Liver (tissue), 8 donors: ENCODE measurements at regions not wholly inside any gene's neighbourhood (a gene's known extent, or its start where the extent isn't known, plus 50 kb on each side); places are given as distances from the start of the nearest gene placed in this dataset.

Experiments
- DNase-seq: peaks from one replicate; pipeline ENCODE4 v3.0.0-alpha.2; 2017; ENCODE audit warnings: low spot score
- H3K27ac ChIP-seq, 2 donors: one replicate each; pipeline ENCODE4 v1.7.0; 2013; ENCODE audit warnings: inconsistent platforms in 2 of 2, low read length in 2 of 2, control low read depth in 1 of 2, low read depth in 1 of 2, mild to moderate bottlenecking in 1 of 2
- H3K27me3 ChIP-seq, 4 donors: one replicate each; pipeline versions ENCODE4 v1.6.1 to v1.7.0; 2013; ENCODE audit warnings: low read length in 3 of 4, inconsistent platforms in 1 of 4, mild to moderate bottlenecking in 1 of 4, moderate library complexity in 1 of 4; ENCODE audit not compliant: control insufficient read depth in 4 of 4, insufficient read depth in 4 of 4
- H3K36me3 ChIP-seq, 4 donors: one replicate each; pipeline versions ENCODE4 v1.6.1 to v1.7.0; 2013; ENCODE audit warnings: low read length in 3 of 4, mild to moderate bottlenecking in 3 of 4, low read depth in 1 of 4, moderate library complexity in 1 of 4; ENCODE audit not compliant: control insufficient read depth in 4 of 4, insufficient read depth in 3 of 4
- H3K4me1 ChIP-seq, 4 donors: one replicate each; pipeline versions ENCODE4 v1.6.1 to v1.7.0; 2013; ENCODE audit warnings: low read length in 3 of 4, mild to moderate bottlenecking in 3 of 4, moderate library complexity in 1 of 4; ENCODE audit not compliant: control insufficient read depth in 4 of 4, insufficient read depth in 4 of 4
- H3K4me3 ChIP-seq, 3 donors: one replicate each; pipeline versions ENCODE4 v1.6.1 to v1.7.0; 2013; ENCODE audit warnings: low read length in 3 of 3, control low read depth in 1 of 3, low read depth in 1 of 3, mild to moderate bottlenecking in 1 of 3
- H3K9ac ChIP-seq, 2 donors: one replicate each; pipeline ENCODE4 v1.7.0; 2013; ENCODE audit warnings: low read length in 2 of 2, mild to moderate bottlenecking in 2 of 2, moderate library complexity in 2 of 2, control low read depth in 1 of 2, low read depth in 1 of 2
- H3K9me3 ChIP-seq, 4 donors: one replicate each; pipeline versions ENCODE4 v1.6.1 to v1.7.0; 2013; ENCODE audit warnings: low read length in 3 of 4; ENCODE audit not compliant: control insufficient read depth in 4 of 4
- CTCF ChIP-seq: fragments of 150-350 bp; IDR thresholded peaks from 2 replicates; pipeline ENCODE4 v1.5.1; 2017; ENCODE audit warnings: improper control_type of control experiment, low read depth, low read length; ENCODE audit not compliant: missing input control
- EGR1 ChIP-seq, 2 donors: IDR thresholded peaks; 2 replicates each; pipeline ENCODE4 v1.6.1; 2016 to 2018; ENCODE audit warnings: antibody characterized with exemption in 2 of 2, low read depth in 2 of 2
- FOXA1 ChIP-seq: IDR thresholded peaks from 2 replicates; pipeline ENCODE4 v1.6.1; 2016; ENCODE audit warnings: antibody characterized with exemption
- FOXA2 ChIP-seq: IDR thresholded peaks from 2 replicates; pipeline ENCODE4 v1.6.1; 2016; ENCODE audit warnings: antibody characterized with exemption
- GABPA ChIP-seq, 2 donors: IDR thresholded peaks in 1 of 2; conservative IDR thresholded peaks in 1 of 2; 2 replicates each; pipeline ENCODE4 v1.6.1; 2016; ENCODE audit warnings: antibody characterized with exemption in 2 of 2, mild to moderate bottlenecking in 1 of 2, moderate library complexity in 1 of 2
- HNF4A ChIP-seq, 2 donors: conservative IDR thresholded peaks; 2 replicates each; pipeline ENCODE4 v1.6.1; 2016; ENCODE audit warnings: antibody characterized with exemption in 2 of 2, mild to moderate bottlenecking in 2 of 2
- HNF4G ChIP-seq: IDR thresholded peaks from 2 replicates; pipeline ENCODE4 v1.6.1; 2016; ENCODE audit warnings: antibody characterized with exemption
- JUND ChIP-seq, 2 donors: IDR thresholded peaks; 2 replicates each; pipeline ENCODE4 v1.6.1; 2016; ENCODE audit warnings: antibody characterized with exemption in 2 of 2
- NR2F2 ChIP-seq: IDR thresholded peaks from 2 replicates; pipeline ENCODE4 v1.6.1; 2016; ENCODE audit warnings: antibody characterized with exemption
- RAD21 ChIP-seq, 2 donors: IDR thresholded peaks; 2 replicates each; pipeline ENCODE4 v1.6.1; 2016; ENCODE audit warnings: antibody characterized with exemption in 2 of 2, mild to moderate bottlenecking in 2 of 2
- YY1 ChIP-seq: IDR thresholded peaks from 2 replicates; pipeline ENCODE4 v1.6.1; 2016; ENCODE audit warnings: antibody characterized with exemption, mild to moderate bottlenecking
- WGBS: extraction: QIAGEN DNeasy Blood & Tissue Kit; methylation state at CpG from one replicate; pipeline ENCODE4 v1.1.7; 2013; 5-methylcytosine and 5-hydroxymethylcytosine counted together
- TF ChIP-seq, protein P1 (sequence below): IDR thresholded peaks from 2 replicates; pipeline ENCODE4 v1.6.1; 2016; ENCODE audit warnings: antibody characterized with exemption
- TF ChIP-seq, protein P2 (sequence below): IDR thresholded peaks from 2 replicates; pipeline ENCODE4 v1.6.1; 2016; ENCODE audit warnings: antibody characterized with exemption
- TF ChIP-seq, protein P3 (sequence below): IDR thresholded peaks from 2 replicates; pipeline ENCODE4 v1.6.1; 2016; ENCODE audit warnings: antibody characterized with exemption
- TF ChIP-seq, protein P4 (sequence below): IDR thresholded peaks from 2 replicates; pipeline ENCODE4 v1.6.1; 2016; ENCODE audit warnings: antibody characterized with exemption, mild to moderate bottlenecking
- donor health status: healthy.
- donor health status: healthy.
- donor health status: healthy.
- donor health status: healthy.
- donor health status: healthy.

GRCh38 chr6:53718597-53719460, 53.3 kb upstream of the KLHL31 start:
- Histone ChIP-seq H3K27me3 (no peaks in the 10 kb centered on the region), H3K36me3 (no peaks in the 10 kb centered on the region), H3K4me1 (peaks cover 0 to 2% (median 0%) of the 10 kb centered on the region in 4 donors), H3K27ac (no peak overlapping the region), H3K9me3 (no peaks in the 10 kb centered on the region), H3K9ac (no peak overlapping the region), H3K4me3 (no peak overlapping the region)
- no peak for DNase-seq
- no peak for TF ChIP-seq HNF4G
- no peak for TF ChIP-seq HNF4A (conservative IDR thresholded peaks at IDR 0.05)
- TF ChIP-seq GABPA (IDR thresholded peaks at IDR 0.05 in 1 of 2, conservative IDR thresholded peaks at IDR 0.05 in 1 of 2): no peak
- no peak for TF ChIP-seq YY1
- peak; percentile 64 to 80 for TF ChIP-seq RAD21 (IDR thresholded peaks at IDR 0.05)
- TF ChIP-seq, protein P1, sequence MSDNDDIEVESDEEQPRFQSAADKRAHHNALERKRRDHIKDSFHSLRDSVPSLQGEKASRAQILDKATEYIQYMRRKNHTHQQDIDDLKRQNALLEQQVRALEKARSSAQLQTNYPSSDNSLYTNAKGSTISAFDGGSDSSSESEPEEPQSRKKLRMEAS: no peak
- TF ChIP-seq, protein P2, sequence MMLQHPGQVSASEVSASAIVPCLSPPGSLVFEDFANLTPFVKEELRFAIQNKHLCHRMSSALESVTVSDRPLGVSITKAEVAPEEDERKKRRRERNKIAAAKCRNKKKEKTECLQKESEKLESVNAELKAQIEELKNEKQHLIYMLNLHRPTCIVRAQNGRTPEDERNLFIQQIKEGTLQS: no peak
- no peak for TF ChIP-seq FOXA1
- TF ChIP-seq JUND (IDR thresholded peaks at IDR 0.05): no peak
- TF ChIP-seq FOXA2: no peak
- peak; percentile 80 for TF ChIP-seq CTCF
- TF ChIP-seq EGR1 (IDR thresholded peaks at IDR 0.05; ENCODE audit: low read depth in 2 of 2): no peak
- TF ChIP-seq, protein P3, sequence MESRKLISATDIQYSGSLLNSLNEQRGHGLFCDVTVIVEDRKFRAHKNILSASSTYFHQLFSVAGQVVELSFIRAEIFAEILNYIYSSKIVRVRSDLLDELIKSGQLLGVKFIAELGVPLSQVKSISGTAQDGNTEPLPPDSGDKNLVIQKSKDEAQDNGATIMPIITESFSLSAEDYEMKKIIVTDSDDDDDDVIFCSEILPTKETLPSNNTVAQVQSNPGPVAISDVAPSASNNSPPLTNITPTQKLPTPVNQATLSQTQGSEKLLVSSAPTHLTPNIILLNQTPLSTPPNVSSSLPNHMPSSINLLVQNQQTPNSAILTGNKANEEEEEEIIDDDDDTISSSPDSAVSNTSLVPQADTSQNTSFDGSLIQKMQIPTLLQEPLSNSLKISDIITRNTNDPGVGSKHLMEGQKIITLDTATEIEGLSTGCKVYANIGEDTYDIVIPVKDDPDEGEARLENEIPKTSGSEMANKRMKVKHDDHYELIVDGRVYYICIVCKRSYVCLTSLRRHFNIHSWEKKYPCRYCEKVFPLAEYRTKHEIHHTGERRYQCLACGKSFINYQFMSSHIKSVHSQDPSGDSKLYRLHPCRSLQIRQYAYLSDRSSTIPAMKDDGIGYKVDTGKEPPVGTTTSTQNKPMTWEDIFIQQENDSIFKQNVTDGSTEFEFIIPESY: no peak
- TF ChIP-seq, protein P4, sequence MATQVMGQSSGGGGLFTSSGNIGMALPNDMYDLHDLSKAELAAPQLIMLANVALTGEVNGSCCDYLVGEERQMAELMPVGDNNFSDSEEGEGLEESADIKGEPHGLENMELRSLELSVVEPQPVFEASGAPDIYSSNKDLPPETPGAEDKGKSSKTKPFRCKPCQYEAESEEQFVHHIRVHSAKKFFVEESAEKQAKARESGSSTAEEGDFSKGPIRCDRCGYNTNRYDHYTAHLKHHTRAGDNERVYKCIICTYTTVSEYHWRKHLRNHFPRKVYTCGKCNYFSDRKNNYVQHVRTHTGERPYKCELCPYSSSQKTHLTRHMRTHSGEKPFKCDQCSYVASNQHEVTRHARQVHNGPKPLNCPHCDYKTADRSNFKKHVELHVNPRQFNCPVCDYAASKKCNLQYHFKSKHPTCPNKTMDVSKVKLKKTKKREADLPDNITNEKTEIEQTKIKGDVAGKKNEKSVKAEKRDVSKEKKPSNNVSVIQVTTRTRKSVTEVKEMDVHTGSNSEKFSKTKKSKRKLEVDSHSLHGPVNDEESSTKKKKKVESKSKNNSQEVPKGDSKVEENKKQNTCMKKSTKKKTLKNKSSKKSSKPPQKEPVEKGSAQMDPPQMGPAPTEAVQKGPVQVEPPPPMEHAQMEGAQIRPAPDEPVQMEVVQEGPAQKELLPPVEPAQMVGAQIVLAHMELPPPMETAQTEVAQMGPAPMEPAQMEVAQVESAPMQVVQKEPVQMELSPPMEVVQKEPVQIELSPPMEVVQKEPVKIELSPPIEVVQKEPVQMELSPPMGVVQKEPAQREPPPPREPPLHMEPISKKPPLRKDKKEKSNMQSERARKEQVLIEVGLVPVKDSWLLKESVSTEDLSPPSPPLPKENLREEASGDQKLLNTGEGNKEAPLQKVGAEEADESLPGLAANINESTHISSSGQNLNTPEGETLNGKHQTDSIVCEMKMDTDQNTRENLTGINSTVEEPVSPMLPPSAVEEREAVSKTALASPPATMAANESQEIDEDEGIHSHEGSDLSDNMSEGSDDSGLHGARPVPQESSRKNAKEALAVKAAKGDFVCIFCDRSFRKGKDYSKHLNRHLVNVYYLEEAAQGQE: no peak
- peak; percentile 13 for TF ChIP-seq NR2F2
- 53% methylated on average over 9 of the region's 9 CpGs for WGBS
